PC-3 (cell line): ENCODE measurements at regions not wholly inside any gene's neighbourhood (a gene's known extent, or its start where the extent isn't known, plus 50 kb on each side); places are given as distances from the start of the nearest gene placed in this dataset.

Source experiments
- EZH2 ChIP-seq: fragments of 300-600 bp; sonication (generic); IDR thresholded peaks from one replicate; pipeline ENCODE4 v1.6.1; 2017; ENCODE audit warnings: antibody characterized with exemption, mild to moderate bottlenecking, low read length; ENCODE audit not compliant: unreplicated experiment
- TF ChIP-seq, protein P1 (sequence below): fragments of 300-600 bp; sonication (generic); conservative IDR thresholded peaks from 2 replicates; pipeline ENCODE4 v1.5.1; 2017; ENCODE audit warnings: antibody characterized with exemption, low read depth, mild to moderate bottlenecking, low read length

- no peak for TF ChIP-seq EZH2
- TF ChIP-seq, protein P1, sequence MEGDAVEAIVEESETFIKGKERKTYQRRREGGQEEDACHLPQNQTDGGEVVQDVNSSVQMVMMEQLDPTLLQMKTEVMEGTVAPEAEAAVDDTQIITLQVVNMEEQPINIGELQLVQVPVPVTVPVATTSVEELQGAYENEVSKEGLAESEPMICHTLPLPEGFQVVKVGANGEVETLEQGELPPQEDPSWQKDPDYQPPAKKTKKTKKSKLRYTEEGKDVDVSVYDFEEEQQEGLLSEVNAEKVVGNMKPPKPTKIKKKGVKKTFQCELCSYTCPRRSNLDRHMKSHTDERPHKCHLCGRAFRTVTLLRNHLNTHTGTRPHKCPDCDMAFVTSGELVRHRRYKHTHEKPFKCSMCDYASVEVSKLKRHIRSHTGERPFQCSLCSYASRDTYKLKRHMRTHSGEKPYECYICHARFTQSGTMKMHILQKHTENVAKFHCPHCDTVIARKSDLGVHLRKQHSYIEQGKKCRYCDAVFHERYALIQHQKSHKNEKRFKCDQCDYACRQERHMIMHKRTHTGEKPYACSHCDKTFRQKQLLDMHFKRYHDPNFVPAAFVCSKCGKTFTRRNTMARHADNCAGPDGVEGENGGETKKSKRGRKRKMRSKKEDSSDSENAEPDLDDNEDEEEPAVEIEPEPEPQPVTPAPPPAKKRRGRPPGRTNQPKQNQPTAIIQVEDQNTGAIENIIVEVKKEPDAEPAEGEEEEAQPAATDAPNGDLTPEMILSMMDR, result no peak
Observed at GRCh38 chr12:124132530-124132929, 159.5 kb downstream of the ZNF664 start.
